HAP-1 (cell line): ENCODE measurements at regions not wholly inside any gene's neighbourhood (a gene's known extent, or its start where the extent isn't known, plus 50 kb on each side); places are given as distances from the start of the nearest gene placed in this dataset.

Experiments used
- DNase-seq, 2 experiments: peaks; one replicate each; pipeline ENCODE4 v3.0.0-alpha.2; 2016 to 2020; ENCODE audit warnings: low spot score in 2 of 2
- H3K27me3 ChIP-seq: fragments of 250-450 bp; sonication (Bioruptor Pico); 2 replicates; pipeline ENCODE4 v1.5.1; 2020; ENCODE audit warnings: low read depth, mild to moderate bottlenecking, moderate library complexity
- H3K36me3 ChIP-seq: fragments of 250-450 bp; sonication (Bioruptor Pico); replicated peaks from 2 replicates; pipeline ENCODE4 v1.5.1; 2020; ENCODE audit warnings: mild to moderate bottlenecking
- H3K4me1 ChIP-seq: fragments of 250-450 bp; sonication (Bioruptor Pico); 2 replicates; pipeline ENCODE4 v1.5.1; 2020; ENCODE audit warnings: mild to moderate bottlenecking
- H3K4me3 ChIP-seq: fragments of 250-450 bp; sonication (Bioruptor Pico); 2 replicates; pipeline ENCODE4 v1.5.1; 2020; ENCODE audit warnings: mild to moderate bottlenecking, moderate library complexity
- H3K9me3 ChIP-seq: fragments of 250-450 bp; sonication (Bioruptor Pico); 2 replicates; pipeline ENCODE4 v1.5.1; 2020; ENCODE audit warnings: mild to moderate bottlenecking, moderate library complexity
- in situ Hi-C: fragments of 300-500 bp; cut with MboI; formaldehyde crosslinking; loops from 3 replicates; pipeline ENCODE4 v1.14.3; 2020; ENCODE audit warnings: low sequenced_read_pairs, inconsistent platforms, mixed read lengths

DNA sequence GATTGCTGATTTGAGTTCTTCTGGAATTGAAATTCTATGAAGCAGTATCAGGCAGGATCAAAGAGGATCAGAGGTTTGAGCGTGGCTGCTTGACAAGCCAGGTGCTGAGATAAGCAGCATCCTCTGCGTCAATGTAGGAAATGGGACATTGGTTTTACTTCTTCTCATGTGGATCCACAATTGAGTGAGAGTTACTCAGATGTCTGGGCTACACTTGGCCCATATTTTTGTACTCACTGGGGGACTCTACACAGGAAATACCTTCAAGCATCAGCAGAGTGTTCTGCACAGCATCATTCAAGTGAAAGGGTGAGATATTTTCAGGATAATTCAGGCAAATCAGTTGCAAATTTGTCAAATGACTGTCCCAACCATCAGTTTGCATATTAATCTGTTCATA is 613.9 kb upstream of the ARID1B start:
- Histone ChIP-seq H3K36me3 (no peaks in the 10 kb centered on the region), H3K4me1 (no peaks in the 10 kb centered on the region), H3K27me3 (no peaks in the 10 kb centered on the region), H3K9me3 (no peaks in the 10 kb centered on the region), H3K4me3 (no peak overlapping the region)
- in situ Hi-C loops: no loop called here
- DNase-seq: no peak

- in situ Hi-C loops: no loop called here
- DNase-seq: no peak
- H3K9me3 ChIP-seq: no peaks in the 10 kb centered on the region
- no peaks in the 10 kb centered on the region for H3K27me3 ChIP-seq
- no peaks in the 10 kb centered on the region for H3K4me1 ChIP-seq
- H3K4me3 ChIP-seq: no peak overlapping the region
- no peaks in the 10 kb centered on the region for H3K36me3 ChIP-seq
Measured at GRCh38 chr6:156161471-156161870, 615.7 kb upstream of the ARID1B start.

DNA sequence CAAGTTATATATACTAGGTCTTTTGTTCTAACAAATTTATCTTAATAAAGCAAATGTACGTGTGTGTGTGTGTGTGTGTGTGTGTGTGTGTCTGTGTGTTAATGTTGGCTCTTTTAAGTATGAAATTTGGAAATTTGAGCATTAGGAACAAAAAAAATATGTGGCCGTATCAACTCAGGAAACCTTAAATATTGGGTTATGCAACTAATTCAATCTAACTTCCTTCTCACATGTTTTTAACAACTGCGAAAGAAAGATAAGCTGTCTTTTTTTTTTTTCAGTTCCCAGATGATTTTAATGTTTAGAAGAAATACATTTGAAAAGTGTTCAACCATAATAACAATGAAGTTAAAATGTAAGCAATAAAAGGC is 616.4 kb upstream of the ARID1B start:
- in situ Hi-C loops: no loop called here
- Histone ChIP-seq H3K4me3 (no peak overlapping the region), H3K9me3 (no peaks in the 10 kb centered on the region), H3K4me1 (no peaks in the 10 kb centered on the region), H3K36me3 (no peaks in the 10 kb centered on the region), H3K27me3 (no peaks in the 10 kb centered on the region)
- no peak for DNase-seq

DNA sequence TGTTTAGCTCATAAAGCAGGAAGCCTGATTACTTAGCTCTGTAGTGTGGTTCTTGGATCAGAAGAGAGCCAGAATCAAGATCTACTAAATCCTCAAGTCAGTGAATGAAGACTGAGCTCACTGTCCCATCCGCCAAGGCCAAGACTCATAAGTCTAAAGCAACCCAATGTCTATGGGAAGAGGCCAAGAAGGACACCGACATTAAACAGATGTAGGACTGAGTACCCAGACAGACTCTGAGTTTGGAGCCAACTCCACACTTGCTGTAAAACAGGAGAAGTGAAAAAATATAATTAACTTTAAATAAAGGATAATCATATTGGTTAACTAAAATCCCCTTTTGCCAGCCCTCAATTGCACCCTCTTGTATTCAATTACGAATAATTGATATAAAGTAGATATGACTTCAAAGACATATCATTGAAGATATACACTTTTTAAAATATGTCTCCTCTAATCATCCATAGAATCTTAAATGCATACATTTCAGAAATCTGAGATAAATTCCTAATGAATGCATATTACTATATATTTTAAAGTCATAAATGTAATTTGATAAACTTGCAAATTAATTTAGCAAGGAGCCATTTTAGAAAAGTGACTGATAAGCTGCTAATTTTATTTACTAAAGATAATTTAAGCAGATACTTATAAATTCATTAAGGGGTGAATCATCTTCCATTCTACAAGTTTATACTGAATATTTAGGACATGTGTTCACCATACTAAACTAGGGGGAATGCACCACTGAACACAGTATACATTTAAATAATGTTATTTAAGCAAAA is 617.0 kb upstream of the ARID1B start:
- no peaks in the 10 kb centered on the region for H3K27me3 ChIP-seq
- no peaks in the 10 kb centered on the region for H3K36me3 ChIP-seq
- no peak for DNase-seq
- no peak overlapping the region for H3K4me3 ChIP-seq
- H3K9me3 ChIP-seq: no peaks in the 10 kb centered on the region
- in situ Hi-C loops: no loop called here
- H3K4me1 ChIP-seq: no peaks in the 10 kb centered on the region

DNA sequence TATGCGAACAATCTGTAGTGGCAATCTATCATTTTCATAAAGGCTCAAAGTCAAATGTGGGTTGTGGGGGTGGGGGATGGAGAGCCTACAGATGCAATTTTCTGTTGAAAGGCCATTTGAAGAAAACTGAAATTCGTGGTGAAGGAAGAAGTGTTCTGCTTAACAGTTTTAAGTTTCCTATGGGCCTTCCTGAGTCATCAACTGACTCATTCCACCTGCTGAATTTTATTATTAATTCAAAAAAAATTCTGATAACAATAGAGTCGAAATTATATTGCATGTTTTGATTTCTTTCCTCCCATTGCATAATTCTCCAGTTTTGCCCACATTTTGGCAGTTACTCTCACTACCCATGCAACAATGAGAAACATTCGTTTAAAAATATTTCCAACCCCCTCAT is 622.3 kb upstream of the ARID1B start:
- no peaks in the 10 kb centered on the region for H3K9me3 ChIP-seq
- no peak for DNase-seq
- no peaks in the 10 kb centered on the region for H3K4me1 ChIP-seq
- no peaks in the 10 kb centered on the region for H3K36me3 ChIP-seq
- in situ Hi-C loops: no loop called here
- no peak overlapping the region for H3K4me3 ChIP-seq
- H3K27me3 ChIP-seq: no peaks in the 10 kb centered on the region

- in situ Hi-C loops: no loop called here
- Histone ChIP-seq H3K27me3 (no peaks in the 10 kb centered on the region), H3K4me3 (no peak overlapping the region), H3K4me1 (no peaks in the 10 kb centered on the region), H3K9me3 (no peaks in the 10 kb centered on the region), H3K36me3 (no peaks in the 10 kb centered on the region)
- no peak for DNase-seq
Measured at GRCh38 chr6:156150391-156150790, 626.8 kb upstream of the ARID1B start.

DNA sequence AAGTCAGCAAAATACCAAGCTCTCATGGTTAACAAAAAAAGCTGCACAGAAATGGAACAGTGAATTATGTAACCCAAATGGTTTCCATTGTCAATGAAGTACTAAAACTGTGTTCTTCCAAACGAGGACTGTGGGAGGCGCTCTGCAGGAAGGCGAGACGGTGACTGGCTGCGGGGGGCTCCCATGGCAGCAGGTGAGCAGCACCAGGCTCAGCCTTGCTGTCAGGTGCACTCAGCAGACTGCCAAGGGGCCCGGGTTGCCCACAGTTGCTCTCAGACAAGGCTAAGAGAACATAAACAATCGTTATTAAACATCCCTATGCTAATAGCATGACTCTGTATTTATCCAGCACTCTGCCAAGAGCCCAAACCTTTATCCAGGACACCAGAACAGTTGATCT is 630.3 kb upstream of the ARID1B start:
- in situ Hi-C loops: no loop called here
- no peaks in the 10 kb centered on the region for H3K27me3 ChIP-seq

DNA sequence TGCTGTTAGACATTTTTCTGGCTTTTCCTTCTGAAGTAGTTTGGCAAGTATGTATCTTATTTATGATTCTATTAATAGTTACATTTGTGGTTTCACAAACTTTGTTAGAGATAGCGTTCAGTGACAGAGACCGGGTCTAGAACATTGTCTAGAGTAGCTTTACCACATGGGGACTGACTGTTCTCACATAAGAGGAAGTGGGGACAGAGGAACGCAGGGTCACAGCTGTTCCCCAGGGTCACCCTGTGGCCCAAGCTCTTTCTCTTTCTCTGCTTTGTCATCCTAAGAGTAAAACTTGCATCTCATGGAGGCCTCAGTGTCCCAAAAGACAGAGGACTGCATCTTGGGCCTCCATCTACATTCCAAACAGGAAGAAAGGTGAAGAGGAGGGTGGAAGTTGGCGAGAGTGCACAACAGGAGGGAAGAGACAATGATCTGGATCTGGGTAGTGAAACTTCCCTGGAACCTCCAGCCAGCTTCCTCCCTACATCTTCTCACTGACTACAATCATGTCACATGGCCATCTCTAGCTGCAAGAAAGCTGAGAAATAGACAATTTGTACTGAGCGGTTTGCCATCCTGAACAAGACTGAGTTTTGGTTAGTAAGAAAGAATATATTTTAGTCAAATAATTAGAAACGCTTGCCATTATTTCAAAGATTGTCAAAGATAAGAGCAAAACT is 645.8 kb upstream of the ARID1B start:
- no peak overlapping the region for H3K4me3 ChIP-seq
- no peaks in the 10 kb centered on the region for H3K4me1 ChIP-seq
- in situ Hi-C loops: no loop called here
- DNase-seq: no peak
- H3K27me3 ChIP-seq: no peaks in the 10 kb centered on the region
- H3K36me3 ChIP-seq: no peaks in the 10 kb centered on the region
- H3K9me3 ChIP-seq: no peaks in the 10 kb centered on the region

More for the DNA sequence above, 630.3 kb upstream of the ARID1B start:
- peaks cover 3% of the 10 kb centered on the region; the same call in 1 of the 2 replicates for H3K9me3 ChIP-seq
- DNase-seq: no peak
- H3K4me1 ChIP-seq: no peaks in the 10 kb centered on the region
- no peak overlapping the region for H3K4me3 ChIP-seq
- H3K36me3 ChIP-seq: no peaks in the 10 kb centered on the region

DNA sequence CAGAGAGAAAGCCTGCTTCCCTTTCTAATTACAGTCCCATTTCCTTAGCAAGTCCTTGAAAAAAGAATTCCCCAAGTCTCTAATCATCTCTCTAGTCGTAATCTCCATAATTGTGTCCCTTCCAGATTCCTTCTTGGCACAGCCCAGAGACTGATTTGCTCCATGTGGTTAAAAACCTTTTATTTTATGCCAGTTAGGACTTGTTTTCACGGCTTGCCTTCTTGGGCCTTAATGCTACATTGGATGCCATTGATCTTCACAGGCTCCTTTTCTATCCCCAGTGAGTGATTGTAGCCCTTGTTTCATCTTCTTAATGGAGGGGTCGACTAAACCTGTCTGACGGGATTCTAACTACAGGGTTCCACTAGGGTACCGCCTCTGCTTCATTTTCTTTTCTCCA is 650.6 kb upstream of the ARID1B start:
- Histone ChIP-seq H3K36me3 (no peaks in the 10 kb centered on the region), H3K9me3 (no peaks in the 10 kb centered on the region), H3K4me1 (no peaks in the 10 kb centered on the region), H3K4me3 (no peak overlapping the region), H3K27me3 (no peaks in the 10 kb centered on the region)
- no peak for DNase-seq
- in situ Hi-C loops: no loop called here

GRCh38 chr6:156125844-156126243 is 651.3 kb upstream of the ARID1B start:
- H3K4me1 ChIP-seq: no peaks in the 10 kb centered on the region
- H3K4me3 ChIP-seq: no peak overlapping the region
- no peaks in the 10 kb centered on the region for H3K36me3 ChIP-seq
- in situ Hi-C loops: no loop called here
- no peak for DNase-seq
- no peaks in the 10 kb centered on the region for H3K9me3 ChIP-seq
- H3K27me3 ChIP-seq: no peaks in the 10 kb centered on the region

DNA sequence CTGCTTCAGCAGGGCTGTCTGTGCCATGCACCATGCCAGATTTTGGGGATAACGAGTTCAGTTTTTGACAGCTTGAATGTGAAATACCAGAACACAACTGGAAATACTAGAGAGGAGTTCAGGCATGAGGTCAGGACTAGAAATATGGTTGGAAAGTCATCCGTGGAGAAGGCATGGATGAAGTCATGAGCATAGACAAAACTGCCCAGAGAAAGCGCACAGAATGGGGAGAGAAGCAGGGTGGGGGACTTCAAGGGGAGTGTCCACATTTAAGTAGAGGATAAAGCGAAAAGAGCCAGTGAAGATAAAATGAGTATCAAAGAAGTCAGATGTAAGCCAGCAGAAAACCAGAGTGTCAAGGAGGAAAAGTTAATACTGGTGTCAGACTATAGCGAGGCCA is 653.4 kb upstream of the ARID1B start:
- Histone ChIP-seq H3K4me3 (no peak overlapping the region), H3K9me3 (no peaks in the 10 kb centered on the region), H3K27me3 (no peaks in the 10 kb centered on the region), H3K36me3 (no peaks in the 10 kb centered on the region), H3K4me1 (no peaks in the 10 kb centered on the region)
- DNase-seq: no peak
- in situ Hi-C loops: no loop called here

DNA sequence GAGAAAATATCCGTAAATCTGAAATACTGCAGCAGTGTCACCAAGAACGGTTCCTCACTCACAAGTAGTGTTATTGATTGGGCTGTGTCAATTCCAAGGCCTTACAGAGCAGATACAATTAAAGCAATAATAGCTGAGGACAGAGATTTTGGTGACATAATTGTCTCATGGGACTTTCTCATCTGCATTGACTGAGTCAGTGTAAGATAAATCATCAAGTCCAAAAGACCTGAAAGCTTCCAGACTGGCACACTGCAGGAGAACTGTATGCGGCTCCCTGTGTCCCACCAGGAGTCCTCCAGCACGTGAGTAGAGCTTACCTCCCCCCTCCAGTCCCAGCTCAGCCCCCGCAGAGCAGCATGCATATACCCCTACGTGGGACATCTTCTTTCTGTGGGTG is 655.2 kb upstream of the ARID1B start:
- H3K36me3 ChIP-seq: no peaks in the 10 kb centered on the region
- in situ Hi-C loops: no loop called here
- no peak overlapping the region for H3K4me3 ChIP-seq
- no peak for DNase-seq
- no peaks in the 10 kb centered on the region for H3K4me1 ChIP-seq
- H3K27me3 ChIP-seq: no peaks in the 10 kb centered on the region
- no peaks in the 10 kb centered on the region for H3K9me3 ChIP-seq

GRCh38 chr6:156114541-156114940 is 658.9 kb upstream of the NOX3 start:
- in situ Hi-C loops: no loop called here
- Histone ChIP-seq H3K9me3 (no peaks in the 10 kb centered on the region), H3K36me3 (no peaks in the 10 kb centered on the region), H3K27me3 (no peaks in the 10 kb centered on the region), H3K4me1 (no peaks in the 10 kb centered on the region), H3K4me3 (no peak overlapping the region)
- DNase-seq: no peak

DNA sequence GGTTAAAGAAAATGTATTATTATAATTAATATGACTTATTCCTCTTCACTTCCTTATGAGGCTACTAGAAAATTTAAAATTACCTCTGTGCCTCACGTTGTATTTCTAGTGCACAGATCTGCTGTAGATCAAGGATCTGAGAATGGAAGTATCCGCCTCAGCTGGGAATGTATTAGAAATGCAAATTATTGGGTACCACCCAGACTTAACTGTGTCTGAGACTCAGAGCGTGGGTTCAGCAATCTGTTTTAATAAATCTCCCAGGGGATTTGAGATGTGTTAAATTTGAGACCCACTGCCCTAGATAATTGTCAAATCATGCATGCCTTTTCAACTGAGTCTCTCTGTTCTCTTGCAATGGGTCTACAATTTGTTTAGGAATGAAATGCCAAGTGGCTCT is 658.0 kb upstream of the NOX3 start:
- Histone ChIP-seq H3K36me3 (no peaks in the 10 kb centered on the region), H3K4me1 (no peaks in the 10 kb centered on the region), H3K4me3 (no peak overlapping the region), H3K27me3 (no peaks in the 10 kb centered on the region), H3K9me3 (no peaks in the 10 kb centered on the region)
- no peak for DNase-seq
- in situ Hi-C loops: no loop called here
